HFF-Myc (cell line): ENCODE measurements at regions not wholly inside any gene's neighbourhood (a gene's known extent, or its start where the extent isn't known, plus 50 kb on each side); places are given as distances from the start of the nearest gene placed in this dataset.

ENCODE experiments used
- DNase-seq: peaks from one replicate; pipeline ENCODE4 v3.0.0-alpha.2; 2011; ENCODE audit warnings: low read depth; ENCODE audit errors: extremely low read depth
- H3K4me3 ChIP-seq: replicated peaks from 2 replicates; pipeline ENCODE4 v1.5.1; 2011; ENCODE audit warnings: low read depth, mild to moderate bottlenecking, control low read depth, low read length
- TF ChIP-seq, protein P1 (sequence below): IDR thresholded peaks from 2 replicates; pipeline ENCODE4 v1.5.1; 2012; ENCODE audit warnings: mild to moderate bottlenecking, low read depth, low read length, control low read depth; ENCODE audit errors: missing control alignments

DNA sequence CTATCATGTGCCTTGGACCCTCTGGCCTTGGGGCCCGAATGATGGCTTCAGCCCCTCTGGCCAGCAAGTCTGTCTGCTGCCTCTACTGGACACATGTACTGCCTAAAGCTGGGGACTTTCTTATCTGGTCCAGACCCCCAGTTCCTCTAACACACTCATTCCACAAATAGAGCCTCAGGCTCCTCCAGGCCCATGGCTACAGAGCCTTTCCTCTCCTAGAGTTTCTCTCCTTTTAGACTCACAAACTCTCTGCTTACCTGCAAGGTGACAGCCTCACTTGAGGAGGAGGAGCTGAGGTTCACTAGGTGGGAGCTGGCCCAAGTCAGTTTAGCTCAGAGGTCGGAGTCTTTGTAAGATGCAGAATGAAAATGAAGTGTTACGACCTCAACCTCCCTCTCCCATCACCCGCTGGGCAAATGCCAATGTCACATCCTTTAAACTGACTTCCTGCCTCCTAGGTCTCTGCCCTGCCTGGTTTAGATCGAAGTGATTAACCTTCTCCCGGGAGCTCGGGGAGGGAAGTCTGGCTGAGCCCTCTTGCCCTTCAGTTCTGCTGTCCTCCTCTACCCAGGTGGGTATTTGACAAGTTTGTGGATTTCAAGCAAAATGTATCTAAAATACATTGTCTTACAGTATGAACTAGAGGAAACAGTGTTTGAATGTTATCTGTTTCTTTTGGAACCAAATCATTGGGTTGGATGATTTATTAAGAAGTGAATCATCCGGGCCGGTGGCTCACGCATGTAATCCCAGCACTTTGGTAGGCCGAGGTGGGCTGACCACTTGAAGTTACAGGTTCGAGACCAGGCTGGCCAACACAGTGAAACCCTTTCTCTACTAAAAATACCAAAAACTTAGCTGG, 71.9 kb upstream of the TNS3 start:
- H3K4me3 ChIP-seq: no peak overlapping the region
- DNase-seq: no peak
- TF ChIP-seq, protein P1, sequence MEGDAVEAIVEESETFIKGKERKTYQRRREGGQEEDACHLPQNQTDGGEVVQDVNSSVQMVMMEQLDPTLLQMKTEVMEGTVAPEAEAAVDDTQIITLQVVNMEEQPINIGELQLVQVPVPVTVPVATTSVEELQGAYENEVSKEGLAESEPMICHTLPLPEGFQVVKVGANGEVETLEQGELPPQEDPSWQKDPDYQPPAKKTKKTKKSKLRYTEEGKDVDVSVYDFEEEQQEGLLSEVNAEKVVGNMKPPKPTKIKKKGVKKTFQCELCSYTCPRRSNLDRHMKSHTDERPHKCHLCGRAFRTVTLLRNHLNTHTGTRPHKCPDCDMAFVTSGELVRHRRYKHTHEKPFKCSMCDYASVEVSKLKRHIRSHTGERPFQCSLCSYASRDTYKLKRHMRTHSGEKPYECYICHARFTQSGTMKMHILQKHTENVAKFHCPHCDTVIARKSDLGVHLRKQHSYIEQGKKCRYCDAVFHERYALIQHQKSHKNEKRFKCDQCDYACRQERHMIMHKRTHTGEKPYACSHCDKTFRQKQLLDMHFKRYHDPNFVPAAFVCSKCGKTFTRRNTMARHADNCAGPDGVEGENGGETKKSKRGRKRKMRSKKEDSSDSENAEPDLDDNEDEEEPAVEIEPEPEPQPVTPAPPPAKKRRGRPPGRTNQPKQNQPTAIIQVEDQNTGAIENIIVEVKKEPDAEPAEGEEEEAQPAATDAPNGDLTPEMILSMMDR: no peak

DNA sequence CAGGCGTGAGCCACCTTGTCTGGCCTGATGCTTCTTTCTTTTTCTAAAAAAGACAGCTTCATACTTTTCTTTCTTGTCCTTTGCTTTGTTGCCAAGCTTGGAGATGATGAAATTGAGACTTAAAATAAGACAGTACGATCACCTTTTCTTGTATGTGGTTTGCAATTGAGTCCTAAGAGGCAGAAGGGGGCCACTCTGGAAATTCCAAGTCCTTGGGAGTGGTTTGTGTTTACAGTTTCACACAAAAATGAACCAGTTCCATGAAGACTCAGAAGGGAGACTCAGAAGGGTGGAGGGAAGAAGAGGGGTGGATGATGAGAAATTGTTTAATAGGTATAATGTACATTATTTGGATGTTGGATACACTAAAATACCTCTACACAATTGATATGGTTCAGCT, 70.7 kb upstream of the TNS3 start:
- TF ChIP-seq, protein P1: no peak
- no peak for DNase-seq
- H3K4me3 ChIP-seq: no peak overlapping the region

DNA sequence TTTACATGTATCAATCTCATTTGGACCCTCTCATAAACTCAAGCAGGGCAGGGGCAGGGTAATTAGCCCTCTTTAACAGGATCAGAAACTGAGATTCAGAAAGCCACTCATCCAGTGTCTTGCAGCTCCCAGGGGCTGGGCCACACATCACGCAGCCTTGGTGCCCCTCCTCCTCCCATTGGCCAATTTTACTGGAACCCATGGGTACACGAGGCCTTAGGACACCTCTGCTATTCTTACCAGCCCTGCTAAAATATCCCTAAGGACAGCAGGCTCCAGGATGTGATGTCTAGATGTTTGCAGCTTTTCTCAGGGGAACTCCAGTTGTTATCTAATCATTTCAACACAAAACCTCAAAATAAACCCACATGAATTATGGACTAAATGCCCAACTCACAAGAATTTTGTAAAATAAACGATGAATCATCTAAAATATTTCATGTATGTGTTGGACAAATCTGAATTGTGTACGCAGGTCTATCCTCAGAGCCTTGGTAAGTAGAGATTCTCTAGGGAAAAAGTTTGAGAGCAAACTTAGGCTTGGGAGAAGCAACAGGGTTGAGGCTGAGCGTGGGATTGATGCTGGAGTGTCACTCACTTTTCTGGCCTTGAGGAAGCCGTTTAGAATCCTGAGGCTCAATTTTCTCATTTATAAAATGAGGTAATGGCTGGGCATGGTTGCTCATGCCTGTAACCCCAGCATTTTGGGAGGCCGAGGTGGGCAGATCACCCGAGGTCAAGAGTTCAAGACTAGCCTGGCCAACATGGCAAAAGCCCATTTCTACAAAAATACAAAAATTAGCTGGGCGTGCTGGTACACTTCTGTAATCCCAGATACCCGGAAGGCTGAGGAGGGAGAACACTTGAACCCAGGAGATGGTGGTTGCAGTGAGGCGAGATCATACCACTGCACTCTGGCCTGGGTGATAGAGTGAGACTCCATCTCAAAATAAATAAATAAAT, 69.7 kb upstream of the TNS3 start:
- H3K4me3 ChIP-seq: no peak overlapping the region
- peak; percentile 52 for DNase-seq
- TF ChIP-seq, protein P1: no peak

DNA sequence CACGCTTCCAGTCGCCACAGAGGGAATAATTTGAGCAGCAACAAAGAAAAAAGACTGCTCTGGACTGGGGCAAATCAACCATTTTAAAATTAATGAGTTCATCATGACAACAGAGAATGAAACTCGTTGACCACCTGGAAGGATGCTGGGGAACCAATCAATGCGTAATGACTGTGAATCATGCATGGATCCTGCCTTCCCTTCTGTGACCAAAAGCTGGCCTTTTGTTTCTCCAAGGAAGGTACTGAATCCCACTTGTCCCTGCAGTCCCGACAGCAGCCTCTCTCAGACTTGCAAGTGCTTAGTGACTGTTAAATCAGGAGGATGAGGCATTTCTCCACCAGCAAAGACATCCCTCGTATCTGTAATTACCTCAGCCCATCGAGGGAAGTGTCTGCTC, 68.0 kb upstream of the TNS3 start:
- TF ChIP-seq, protein P1: no peak
- no peak overlapping the region for H3K4me3 ChIP-seq
- DNase-seq: no peak

DNA sequence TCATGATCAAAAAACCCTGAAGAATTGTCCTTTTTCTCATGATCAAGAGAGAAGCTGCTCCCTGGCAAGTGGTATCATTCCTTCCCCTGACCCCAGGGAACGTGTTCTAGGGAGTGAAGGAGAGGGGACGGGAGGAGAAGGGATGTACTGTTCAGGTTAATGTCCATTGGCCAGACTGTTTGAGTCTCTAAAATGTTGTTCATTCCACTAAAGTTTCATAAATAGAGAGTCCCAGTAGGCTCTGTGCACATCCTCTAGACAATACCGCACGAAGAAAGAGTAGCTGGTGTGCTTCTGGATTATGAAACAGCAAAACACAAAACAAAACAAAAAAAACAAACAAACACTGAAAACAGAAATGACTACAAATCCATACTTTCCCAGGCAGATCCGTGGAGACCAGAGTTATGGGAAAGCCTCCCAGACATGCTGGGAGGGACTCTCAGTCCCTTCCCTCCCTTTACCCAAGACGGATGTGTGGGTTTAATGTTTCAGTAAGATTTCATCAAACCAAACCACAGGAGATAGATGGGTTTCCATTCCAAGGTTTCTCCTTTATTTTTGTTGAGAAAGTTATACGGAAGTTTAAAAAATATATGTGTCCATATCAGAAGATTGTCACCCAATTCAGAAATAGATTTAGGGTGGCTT, 66.5 kb upstream of the TNS3 start:
- TF ChIP-seq, protein P1: no peak
- DNase-seq: no peak
- no peak overlapping the region for H3K4me3 ChIP-seq

DNA sequence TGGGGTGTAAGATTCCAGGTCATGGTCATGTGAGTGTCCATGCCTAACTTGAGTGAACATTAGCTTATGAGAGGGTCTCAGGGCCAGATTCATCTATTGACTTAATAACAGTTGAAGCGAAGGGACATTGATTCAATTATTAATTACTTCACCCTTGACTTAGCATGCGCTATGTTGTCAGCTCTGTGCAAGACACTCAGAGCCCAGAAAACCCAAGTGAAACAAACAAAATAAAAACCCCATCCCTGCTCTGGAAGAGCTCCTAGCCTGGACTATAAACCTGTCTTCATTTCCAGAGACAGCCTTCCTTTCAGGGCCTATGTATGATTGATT, 66.0 kb upstream of the TNS3 start:
- DNase-seq: no peak
- H3K4me3 ChIP-seq: no peak overlapping the region
- TF ChIP-seq, protein P1: no peak
